ENCODE measurements at regions not wholly inside any gene's neighbourhood (a gene's known extent, or its start where the extent isn't known, plus 50 kb on each side); places are given as distances from the start of the nearest gene placed in this dataset.

DNA sequence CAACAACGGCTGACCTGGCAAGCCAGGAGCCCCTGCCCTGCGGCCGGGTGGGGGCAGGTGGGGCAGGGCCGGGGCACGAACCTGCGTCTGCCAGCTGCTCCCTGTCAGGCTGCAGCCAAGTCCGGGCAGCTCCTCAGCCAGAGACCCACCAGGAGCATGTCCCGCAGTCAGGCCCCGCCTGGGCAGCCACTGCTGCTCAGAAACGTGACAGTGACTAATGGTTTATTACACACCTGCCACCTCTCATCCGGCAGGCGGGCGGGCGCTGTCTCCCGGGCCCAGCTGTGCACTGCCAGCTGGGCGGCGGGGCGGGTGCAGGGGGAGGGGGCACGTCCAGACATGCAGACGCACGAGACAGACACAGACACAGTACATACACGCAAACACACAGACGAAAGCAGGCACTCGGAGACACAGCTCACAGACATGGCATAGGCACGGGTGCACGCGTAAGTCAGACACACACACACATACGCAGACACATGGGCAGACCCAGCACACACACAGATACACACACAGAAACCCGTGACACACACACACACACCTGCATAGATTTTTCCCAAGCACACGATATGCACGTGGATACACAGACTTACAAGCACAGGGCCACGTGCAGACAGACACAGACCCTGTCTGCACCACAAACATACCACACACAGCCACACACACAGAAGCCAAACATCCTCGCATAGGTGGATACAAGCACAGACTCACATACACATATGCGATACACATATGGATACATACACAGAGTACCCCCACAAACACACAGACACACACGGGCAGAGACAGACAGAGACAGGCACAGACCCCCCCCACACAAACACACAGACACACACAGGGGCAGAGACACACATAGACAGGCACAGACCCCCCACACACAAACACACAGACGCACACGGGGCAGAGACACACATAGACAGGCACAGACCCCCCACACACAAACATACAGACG is 248.3 kb upstream of the CIBAR2 start:
- no peak for DNase-seq (ENCODE audit: low spot score)

DNA sequence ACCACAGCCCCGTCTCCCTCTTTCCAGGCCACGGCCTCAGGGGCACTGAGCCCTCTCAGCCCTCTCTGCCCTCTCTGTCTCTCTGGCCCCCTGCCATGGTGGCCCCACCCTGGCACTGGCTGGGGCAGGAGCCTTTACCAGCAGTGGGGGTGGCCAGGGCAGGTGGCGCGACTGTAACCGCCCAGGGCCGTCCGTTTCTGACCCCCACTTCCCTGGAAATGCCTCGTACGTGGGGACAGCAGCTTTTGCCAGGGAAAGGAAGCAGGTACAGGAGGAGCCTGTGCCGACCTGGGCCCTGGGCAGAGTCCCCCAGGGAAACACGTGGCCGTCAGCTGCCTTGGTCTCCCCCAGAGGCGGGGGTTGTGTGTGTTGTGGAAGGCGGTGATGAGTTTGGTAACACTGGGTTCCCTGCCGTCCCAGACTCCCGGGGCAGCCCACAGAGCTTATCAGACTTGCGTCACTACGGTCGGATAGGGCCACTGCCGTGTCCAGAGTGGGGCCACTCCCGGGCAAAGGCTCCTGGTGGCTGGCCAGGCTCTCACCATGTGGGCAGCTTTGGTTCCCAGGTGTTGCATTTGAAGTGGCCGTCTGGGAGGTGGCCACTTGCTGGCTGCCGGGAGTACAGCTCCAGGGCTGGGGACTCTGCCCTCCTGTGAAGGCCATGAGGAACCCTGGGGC is 249.3 kb upstream of the CIBAR2 start:
- DNase-seq (ENCODE audit: low spot score): no peak

DNA sequence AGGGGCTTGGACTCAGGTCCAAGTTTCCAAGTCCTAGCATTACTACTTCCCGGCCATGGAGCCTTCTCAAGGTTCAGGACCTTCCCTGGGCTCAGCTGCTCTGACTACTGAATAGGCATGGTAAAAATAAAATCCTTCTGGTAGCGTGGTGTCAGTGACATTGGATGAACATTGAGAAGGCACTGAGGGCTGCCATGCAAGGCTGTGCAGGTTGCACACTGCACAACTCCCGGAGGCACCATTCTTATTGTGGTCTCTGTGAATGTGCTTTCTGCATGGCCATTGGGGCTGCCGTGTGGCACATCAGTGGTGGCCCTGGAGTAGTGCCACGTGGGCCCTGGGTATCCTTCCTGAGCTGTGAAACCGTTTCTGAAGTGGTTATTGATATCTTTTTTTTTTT is 250.2 kb upstream of the CIBAR2 start:
- DNase-seq (ENCODE audit: low spot score): no peak

DNA sequence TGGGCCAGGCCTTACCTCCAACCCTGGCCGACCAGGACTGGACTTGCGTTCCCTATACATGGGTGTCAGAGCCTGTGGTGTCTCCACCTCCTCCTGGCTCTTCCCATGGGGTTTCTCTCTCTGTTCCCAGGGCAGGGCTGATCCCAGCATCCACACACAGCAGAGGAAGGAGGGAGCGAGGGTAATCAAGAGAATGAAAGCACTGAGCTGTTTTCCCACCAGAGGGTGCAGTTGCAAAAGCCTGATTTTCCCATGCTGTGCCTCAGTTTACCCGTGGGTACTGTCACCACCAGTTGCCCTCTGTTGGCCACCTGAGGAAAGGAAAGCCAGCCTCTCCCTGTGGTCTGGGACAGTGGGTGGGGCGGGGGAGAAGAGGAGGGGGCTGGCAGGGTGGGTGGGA is 249.7 kb upstream of the GSE1 start:
- no peak for DNase-seq (ENCODE audit: low spot score)

DNA sequence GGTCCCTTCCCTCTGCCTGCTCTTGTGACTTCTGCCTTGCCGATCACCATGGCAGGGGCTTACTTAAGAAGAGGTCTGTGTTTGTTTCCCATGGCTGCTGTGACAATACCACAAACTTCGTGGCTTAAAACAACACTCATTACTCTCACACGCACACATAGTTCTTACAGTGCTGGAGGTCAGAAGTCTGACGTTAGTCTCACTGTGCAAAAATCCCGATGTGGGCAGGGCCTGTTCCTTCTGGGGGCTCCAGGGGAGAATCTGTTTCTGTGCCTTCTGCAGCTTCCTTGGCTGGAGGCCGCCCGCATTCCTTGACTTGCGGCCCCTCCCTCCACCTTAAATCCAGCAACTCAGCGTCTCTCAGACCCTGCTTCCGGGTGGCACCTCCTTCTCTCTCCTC is 249.2 kb upstream of the GSE1 start:
- no peak for DNase-seq (ENCODE audit: low spot score)

DNA sequence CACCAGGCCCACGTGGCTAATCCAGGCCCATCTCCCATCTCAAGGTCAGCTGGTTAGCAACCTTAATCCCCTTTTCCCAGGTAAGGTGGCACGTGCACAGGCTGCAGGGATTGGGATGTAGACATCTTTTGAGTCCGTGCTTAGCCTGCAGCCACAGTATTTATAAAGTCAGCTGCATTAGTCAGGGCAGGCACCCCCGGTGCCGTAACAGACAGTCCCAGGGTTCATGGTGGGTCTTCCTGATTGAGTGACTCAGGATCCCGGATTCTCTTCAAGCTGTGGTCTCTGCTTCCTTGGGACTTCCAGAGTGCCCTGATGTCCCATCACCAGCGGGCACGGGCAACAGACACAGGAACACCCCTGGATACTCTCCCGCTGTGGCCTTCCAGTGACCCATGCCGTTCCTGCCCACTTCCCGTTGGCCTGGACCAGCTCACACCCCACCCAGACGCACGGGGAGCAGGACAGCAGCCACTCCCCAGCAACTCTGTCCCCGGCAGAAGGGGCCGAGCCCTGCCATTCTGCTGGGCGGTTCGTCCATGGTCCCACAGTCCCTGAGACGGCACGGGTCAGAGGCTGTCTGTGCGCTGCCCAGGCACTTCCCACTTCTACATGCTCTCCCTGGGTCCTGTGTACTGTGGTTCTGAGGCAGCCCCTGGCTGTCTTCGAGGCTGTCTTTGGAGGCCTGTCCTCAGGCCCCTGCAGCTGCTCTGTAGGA is 248.6 kb upstream of the GSE1 start:
- no peak for DNase-seq (ENCODE audit: low spot score)

DNA sequence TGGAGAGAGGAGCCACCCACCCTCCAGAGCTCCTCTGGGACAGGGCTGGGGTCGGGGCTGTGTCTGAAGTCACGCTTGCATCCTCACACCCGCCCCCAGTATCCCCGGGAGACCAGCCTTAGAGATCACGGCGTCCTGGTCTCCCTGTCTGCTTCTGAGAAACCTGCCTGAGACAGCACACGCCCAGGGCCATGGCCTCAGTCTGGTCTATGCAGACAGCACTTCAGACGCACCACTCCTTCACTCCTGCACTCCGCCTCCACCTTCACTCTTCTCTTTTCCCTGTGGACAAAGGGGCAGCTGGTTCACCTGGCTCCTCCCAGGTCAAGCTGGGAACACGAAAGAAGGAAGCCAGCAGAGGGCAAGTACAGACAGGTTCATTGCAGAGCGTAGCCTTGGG is 248.0 kb upstream of the GSE1 start:
- DNase-seq (ENCODE audit: low spot score): no peak

DNA sequence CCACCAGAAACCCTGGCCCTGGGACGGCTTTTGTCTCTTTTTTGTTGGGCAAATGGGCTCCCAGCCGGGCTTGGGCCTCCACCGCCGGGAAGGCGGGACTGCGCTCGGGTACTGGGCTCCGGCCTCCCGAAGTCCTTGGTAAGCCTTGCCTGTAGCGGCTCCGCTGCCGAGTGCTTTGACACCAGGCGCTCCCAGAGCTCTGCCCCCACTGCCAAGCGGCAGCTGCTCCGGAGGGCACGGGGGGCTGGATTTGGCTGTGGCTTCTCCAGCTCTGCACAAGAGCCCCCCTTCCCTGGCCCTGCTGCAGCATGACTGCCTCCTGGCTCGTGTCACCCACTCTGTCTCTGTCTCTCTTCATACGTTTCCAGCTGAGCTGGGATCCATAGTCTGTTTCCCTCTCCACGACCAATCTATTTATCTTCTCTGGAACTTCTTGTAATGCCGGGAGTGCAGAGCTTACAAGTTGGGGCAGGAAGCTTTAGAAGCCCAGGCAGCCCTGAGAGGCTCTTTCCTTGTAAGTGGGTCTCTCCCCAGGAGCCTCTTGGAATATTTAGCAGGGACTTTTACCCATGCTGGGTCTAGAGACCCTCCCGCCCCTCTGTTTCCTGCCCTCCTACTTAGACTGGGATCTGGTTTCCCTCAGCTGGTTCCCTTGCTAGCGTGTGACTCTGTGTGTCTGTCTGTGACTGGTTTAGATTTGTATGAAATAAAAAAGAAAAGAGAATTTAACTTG is 246.9 kb upstream of the GSE1 start:
- no peak for DNase-seq (ENCODE audit: low spot score)

DNA sequence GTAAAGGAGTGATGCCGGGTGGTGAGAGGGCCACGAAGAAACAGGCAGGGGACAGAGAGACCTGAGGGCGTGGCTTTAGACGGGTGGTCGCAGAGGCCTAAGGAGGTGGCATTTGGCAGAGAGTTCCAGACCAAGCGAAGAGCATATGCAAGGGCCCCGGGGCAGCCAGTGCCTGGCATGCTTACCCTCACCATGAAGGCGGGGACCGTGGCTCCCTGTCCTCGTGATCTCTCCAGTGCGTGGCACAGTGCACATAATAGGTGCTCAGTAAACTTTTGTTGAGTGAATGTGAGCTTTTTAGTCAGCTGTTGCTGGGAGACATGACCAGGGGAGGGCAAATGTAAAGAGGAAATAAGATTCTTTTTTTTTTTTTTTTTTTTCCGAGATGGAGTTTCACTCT is 245.6 kb upstream of the GSE1 start:
- DNase-seq (ENCODE audit: low spot score): no peak

DNA sequence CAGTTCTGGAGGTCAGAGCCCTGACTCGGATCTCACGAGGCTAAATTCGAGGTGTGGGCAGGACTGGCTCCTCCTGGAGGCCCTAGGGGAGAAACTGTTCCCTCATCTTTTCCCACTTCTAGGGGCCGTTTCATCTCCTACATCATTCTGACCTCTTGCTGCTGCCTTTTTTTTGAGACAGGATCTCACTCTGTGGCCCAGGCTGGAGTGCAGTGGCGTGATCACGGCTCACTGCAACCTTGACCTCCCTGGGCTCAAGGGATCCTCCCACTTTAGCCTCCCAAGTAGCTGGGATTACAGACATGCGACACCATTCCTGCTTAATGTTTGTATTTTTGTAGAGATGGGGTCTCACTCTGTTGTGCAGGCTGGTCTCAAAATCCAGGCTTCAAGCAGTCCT is 244.1 kb upstream of the GSE1 start:
- DNase-seq (ENCODE audit: low spot score): no peak

DNA sequence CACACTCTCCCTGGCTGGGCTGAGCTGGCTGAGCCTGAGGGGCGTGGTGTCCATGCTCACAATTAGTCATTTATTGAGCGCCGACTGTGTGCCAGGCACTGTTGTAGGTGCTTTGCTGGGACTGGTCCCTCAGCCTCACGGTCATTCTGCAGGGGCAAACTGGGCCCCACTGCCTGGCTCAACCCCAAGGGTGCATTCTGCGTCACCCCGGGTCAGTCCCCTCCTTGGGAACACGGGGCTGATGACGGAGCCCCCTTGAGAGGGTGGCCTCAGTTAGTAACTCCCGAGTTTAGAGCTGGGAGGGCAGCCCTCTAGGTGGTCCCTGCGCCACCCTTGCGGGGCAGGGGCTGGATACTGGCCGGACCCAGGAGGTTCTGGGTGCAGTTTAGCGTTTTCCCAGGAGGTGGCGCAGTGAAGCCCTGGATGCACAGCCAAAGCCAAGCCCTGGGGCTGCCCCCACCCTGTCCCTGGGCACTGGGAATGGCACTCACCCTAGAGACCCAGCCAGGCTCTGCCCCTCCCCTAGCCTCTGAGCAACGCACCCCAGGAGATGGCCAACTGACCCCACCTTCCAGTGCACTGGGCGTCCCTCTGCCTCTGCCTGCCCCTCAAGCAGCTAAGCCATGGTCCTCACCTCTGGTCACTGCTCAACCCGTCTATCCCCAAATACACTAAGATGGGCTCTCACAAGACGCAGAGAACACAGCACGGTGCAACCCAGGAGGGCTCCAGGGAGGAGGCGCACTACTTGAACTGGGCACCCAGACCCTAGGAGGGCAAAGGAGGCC is 243.2 kb upstream of the GSE1 start:
- peak; percentile 62 for DNase-seq (ENCODE audit: low spot score)

DNA sequence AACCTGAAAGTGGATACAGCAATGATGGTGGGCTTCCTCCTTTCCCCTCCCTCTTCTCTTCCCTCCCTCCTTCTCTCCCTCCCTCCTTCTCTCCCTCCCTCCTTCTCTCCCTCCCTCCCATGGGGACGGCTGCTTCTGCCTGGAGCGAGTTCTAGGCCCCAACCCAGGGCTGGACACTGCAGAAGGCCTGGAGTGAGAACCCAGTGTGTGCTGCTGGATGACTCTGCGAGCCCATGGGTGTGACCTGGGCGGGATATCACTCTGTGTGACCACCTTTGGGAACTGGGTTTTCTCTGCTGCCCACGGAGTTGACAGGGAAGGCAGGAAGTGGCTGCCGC is 242.6 kb upstream of the GSE1 start:
- DNase-seq (ENCODE audit: low spot score): no peak

DNA sequence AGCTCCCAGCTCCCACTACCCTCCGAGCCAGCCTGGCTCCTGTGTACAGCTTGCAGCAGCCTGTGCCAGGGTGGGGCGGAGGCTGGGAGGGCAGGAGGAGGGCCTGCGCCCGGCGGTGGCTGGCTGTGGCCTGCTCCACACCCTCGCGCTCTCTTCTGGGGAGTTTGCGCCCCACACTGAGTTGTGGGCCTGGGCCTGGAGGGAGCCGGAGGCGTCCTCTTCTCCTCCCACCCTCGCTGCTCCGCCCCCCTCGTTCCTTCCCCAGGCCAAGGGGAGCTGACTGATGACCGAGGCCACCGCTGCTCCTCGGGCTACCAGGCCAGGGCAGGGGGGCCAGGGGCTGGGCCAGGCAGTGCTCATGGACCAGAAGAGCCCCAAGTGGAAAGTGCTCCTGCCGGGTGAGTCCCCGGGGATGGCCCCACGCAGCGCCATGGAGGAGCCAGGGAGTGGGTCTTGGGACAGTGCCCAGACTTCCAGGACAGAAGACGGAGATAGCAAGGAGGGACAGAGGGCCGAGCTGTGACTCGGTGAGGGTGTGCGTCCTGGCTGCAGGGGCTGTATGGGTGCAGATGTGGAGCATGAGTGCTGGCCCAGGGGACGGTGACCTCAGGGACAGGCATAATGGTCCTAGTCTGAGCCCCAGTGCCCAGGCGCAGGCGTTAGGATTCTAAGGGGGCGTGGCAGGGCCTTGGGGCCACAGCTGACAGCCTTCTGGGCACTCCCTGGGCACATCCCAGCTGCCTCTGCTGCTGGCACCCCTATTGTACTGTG is 242.1 kb upstream of the GSE1 start:
- DNase-seq (ENCODE audit: low spot score): peak; percentile 87

DNA sequence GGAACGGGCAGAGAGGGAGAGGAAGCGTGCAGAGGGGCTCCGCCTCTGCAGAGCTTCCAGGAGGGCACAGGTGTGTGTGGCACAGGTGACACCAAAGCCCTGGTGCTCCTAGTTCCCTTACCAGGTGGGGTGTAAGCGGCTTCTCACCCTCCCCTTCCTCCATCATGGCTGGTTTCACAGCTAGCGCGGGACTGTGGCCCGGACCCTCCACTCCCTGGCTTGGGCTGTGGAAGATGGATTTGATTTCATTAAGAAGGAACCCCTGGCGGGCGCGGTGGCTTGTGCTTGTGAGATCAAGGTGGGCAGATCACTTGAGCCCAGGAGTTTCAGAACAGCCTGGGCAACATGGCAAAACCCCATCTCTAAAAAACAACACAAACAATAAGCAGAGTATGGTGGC is 241.2 kb upstream of the GSE1 start:
- no peak for DNase-seq (ENCODE audit: low spot score)

DNA sequence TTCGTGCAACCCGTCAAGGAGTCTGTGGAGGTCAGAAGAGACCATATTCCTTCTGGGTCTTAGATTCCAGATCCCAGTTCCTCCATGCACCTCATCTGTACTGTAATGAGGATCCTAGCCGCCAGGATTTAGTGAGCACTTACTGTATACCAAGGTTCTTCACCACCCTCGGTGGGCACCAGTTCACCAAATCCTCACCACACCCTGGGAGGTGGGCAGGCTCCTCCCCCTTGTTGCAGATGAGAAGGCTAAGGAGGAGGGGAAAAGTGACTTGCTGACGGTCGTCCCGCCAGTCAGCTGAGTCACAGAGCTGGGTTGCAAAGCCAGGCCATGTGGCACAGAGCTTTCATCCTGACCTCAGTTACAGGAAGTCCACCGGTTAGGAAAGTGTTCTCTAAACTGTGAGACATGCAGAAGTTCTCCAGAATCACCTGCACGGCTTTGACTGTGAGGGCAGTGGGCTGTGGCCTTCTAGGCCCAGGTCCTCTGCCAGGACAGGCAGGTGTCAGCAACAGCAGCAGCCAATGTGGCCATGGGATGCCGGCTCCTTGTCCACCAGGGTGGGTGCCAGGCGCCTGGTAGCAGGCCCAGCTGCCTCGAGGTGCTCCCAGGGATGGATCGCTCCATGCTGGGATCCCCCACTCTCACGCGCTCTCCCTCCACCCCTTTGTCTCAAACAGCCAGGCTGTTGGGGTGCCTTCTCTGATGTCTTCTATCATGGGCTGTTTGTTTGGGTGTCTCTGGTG is 240.3 kb upstream of the GSE1 start:
- DNase-seq (ENCODE audit: low spot score): peak; percentile 90

DNA sequence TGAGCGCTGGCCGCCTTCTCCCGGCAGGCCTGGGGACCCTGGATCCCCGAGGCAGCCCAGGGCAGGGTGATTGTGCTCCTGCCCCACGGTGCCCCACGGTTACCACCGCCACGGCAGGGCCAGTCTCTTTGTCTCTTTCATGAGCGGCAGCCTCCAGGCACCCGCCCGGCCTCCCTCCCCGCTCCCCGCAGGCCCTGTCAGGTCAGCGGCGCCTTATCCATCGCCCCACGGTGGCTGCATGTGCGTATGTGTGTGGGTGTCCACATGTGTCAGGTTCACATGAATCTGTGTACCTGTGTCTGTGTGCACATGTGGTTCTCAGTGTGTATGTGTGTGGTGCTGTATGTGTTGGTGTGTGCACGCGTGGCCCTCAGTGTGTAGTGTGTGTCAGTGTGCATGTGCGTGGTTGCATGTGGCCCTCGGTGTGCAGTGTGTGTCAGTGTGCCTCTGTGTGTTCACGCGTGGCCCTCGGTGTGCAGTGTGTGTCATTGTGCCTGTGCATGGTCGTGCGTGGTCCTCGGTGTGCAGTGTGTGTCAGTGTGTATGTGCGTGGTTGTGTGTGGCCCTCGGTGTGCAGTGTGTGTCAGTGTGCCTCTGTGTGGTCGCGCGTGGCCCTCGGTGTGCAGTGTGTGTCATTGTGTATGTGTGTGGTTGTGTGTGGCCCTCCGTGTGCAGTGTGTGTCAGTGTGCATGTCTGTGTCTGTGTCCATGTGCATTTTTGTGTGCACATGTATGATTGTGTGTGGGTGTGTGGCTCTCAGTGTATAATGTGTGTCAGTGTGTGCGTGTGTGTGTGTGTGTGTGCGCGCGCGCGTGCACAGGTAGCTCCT is 239.2 kb upstream of the GSE1 start:
- DNase-seq (ENCODE audit: low spot score): no peak

DNA sequence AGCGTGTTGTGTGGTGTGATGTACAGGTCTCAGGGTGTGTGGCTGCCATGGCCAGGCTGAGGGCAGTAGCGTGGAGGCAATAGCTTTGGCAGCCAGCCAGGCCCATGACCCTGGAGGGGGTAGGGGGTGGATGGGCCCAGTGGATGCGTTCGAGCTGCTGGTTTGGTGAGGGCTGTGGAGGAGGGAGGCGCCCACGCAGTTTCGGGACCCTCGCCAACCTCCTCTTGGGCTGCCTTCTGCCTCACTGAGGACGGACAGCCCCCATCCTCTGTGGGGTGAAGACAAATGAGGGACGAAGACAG is 238.6 kb upstream of the GSE1 start:
- no peak for DNase-seq (ENCODE audit: low spot score)

DNA sequence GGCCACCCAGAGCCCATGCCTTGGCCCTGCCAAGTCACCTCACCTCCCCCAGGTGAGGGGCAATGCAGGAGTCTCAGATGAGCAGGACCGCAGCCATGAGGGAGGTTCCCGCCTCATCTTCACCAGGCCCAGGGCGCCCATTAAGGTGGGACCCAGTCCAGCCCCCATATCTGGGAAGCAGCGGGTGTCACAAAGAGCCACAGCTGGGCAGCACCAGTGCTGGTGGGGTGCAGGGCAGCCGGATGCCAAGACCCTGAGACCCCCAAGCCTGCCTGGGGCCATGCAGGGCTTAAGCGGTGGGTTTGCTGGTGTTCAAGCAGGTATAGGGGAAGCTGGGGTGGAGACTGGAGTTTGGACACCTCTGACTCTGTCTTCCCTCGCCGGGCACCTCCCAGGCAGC is 237.8 kb upstream of the GSE1 start:
- DNase-seq (ENCODE audit: low spot score): no peak

All from H4 (cell line).